ENCODE measurements at regions not wholly inside any gene's neighbourhood (a gene's known extent, or its start where the extent isn't known, plus 50 kb on each side); places are given as distances from the start of the nearest gene placed in this dataset.

- TF ChIP-seq CTCF (IDR thresholded peaks at IDR 0.05; ENCODE audit: borderline replicate concordance, extremely low read depth, low read length, poor library complexity, severe bottlenecking) = no peak
- TF ChIP-seq EZH2 (IDR thresholded peaks at IDR 0.05; ENCODE audit: borderline replicate concordance, low read depth, low read length, severe bottlenecking) = no peak
These were observed 1188.3 kb upstream of the EPHA6 start for GRCh38 chr3:95626107-95626506.

Measured in DND-41 (cell line).